Neural progenitor cell (in vitro differentiated cells): ENCODE measurements at regions not wholly inside any gene's neighbourhood (a gene's known extent, or its start where the extent isn't known, plus 50 kb on each side); places are given as distances from the start of the nearest gene placed in this dataset.

Experiments
- DNase-seq: peaks from one replicate; pipeline ENCODE4 v3.0.0-alpha.2; 2016; ENCODE audit warnings: low spot score
- H2AFZ ChIP-seq: fragments of 200-600 bp; sonication (generic); replicated peaks from 2 replicates; pipeline ENCODE4 v1.6.1; 2016; ENCODE audit warnings: antibody characterized with exemption
- H3F3A ChIP-seq: fragments of 200-600 bp; sonication (generic); 2 replicates; pipeline ENCODE4 v1.6.1; 2016; ENCODE audit warnings: antibody characterized with exemption, low read depth
- H3K27ac ChIP-seq: fragments of 200-600 bp; sonication (generic); 2 replicates; pipeline ENCODE4 v1.5.1; 2016; ENCODE audit warnings: mild to moderate bottlenecking
- H3K27me3 ChIP-seq: fragments of 200-600 bp; sonication (generic); 2 replicates; pipeline ENCODE4 v1.6.1; 2016; ENCODE audit warnings: mild to moderate bottlenecking, moderate library complexity
- H3K36me3 ChIP-seq: fragments of 200-600 bp; sonication (generic); 2 replicates; pipeline ENCODE4 v1.5.1; 2016
- H3K4me1 ChIP-seq: fragments of 200-600 bp; sonication (generic); 2 replicates; pipeline ENCODE4 v1.6.1; 2016; ENCODE audit warnings: mixed run types
- H3K4me2 ChIP-seq: fragments of 200-600 bp; sonication (generic); 2 replicates; pipeline ENCODE4 v1.6.1; 2016
- H3K4me3 ChIP-seq: fragments of 200-600 bp; sonication (generic); 2 replicates; pipeline ENCODE4 v1.5.1; 2016
- H3K79me2 ChIP-seq: fragments of 200-600 bp; sonication (generic); 2 replicates; pipeline ENCODE4 v1.6.1; 2016; ENCODE audit warnings: low read depth
- H3K9ac ChIP-seq: fragments of 200-600 bp; sonication (generic); 2 replicates; pipeline ENCODE4 v1.6.1; 2016
- H3K9me3 ChIP-seq: fragments of 200-600 bp; sonication (generic); 2 replicates; pipeline ENCODE4 v1.5.1; 2016; ENCODE audit warnings: low read depth
- H4K20me1 ChIP-seq: fragments of 200-600 bp; sonication (generic); 2 replicates; pipeline ENCODE4 v1.6.1; 2016; ENCODE audit warnings: low read depth
- H3K27ac Mint-ChIP-seq: 3 replicates; pipeline ENCODE4 v1.8.0; 2021; ENCODE audit warnings: mixed read lengths
- H3K27me3 Mint-ChIP-seq: 2 replicates; pipeline ENCODE4 v1.8.0; 2022; ENCODE audit warnings: low read depth, mild to moderate bottlenecking, inconsistent platforms, moderate library complexity, mixed read lengths; ENCODE audit not compliant: insufficient read depth
- H3K36me3 Mint-ChIP-seq: 3 replicates; pipeline ENCODE4 v1.8.0; 2021; ENCODE audit warnings: mixed read lengths
- H3K4me1 Mint-ChIP-seq: 3 replicates; pipeline ENCODE4 v1.8.0; 2021; ENCODE audit warnings: mixed read lengths
- H3K4me3 Mint-ChIP-seq: 3 replicates; pipeline ENCODE4 v1.8.0; 2021; ENCODE audit warnings: mild to moderate bottlenecking, moderate library complexity, mixed read lengths
- H3K9me3 Mint-ChIP-seq: 3 replicates; pipeline ENCODE4 v1.8.0; 2020; ENCODE audit warnings: mixed read lengths
- EZH2 ChIP-seq: fragments of 200-600 bp; sonication (generic); IDR thresholded peaks from 2 replicates; pipeline ENCODE4 v1.6.1; 2017; ENCODE audit warnings: antibody characterized with exemption, mild to moderate bottlenecking, moderate library complexity
- EZH2phosphoT487 ChIP-seq: fragments of 200-600 bp; sonication (generic); IDR thresholded peaks from 2 replicates; pipeline ENCODE4 v1.6.1; 2017; ENCODE audit warnings: antibody characterized with exemption
- TF ChIP-seq, protein P1 (sequence below): fragments of 200-600 bp; sonication (generic); IDR thresholded peaks from 2 replicates; pipeline ENCODE4 v1.5.1; 2017; ENCODE audit warnings: antibody characterized with exemption, mild to moderate bottlenecking

DNA sequence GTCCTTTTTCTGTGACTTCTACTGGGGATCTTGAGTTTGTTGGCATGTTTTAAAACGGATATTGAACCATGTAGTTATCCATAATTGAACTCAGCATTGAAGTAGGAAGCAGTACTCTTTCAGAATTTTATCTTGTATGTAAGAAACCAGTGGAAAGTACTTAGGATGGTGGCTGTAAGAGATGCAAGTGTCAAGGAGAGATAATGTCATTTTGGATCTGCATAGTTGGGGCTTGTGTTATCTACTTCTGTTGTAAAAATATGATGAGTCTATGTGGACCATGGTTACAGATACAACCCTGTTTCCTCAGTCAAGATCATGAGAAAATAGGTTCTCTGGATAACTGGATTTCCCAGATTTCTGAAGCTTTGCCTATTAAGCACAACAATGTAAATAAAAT lies 113.7 kb downstream of the NAB1 start:
- Mint-ChIP-seq H3K4me3 (no peak overlapping the region), H3K27ac (no peak overlapping the region), H3K4me1 (no peaks in the 10 kb centered on the region), H3K9me3 (peaks cover 5% of the 10 kb centered on the region), H3K27me3 (no peaks in the 10 kb centered on the region), H3K36me3 (peaks cover 6% of the 10 kb centered on the region)
- no peaks in the 10 kb centered on the region for H4K20me1 ChIP-seq
- no peak overlapping the region for H3K27ac ChIP-seq
- no peaks in the 10 kb centered on the region for H3K9me3 ChIP-seq
- no peaks in the 10 kb centered on the region for H3K4me1 ChIP-seq
- no peaks in the 10 kb centered on the region for H3F3A ChIP-seq
- H3K4me2 ChIP-seq = no peak overlapping the region
- no peak overlapping the region for H3K4me3 ChIP-seq
- no peak overlapping the region for H2AFZ ChIP-seq
- TF ChIP-seq EZH2phosphoT487 (no peak), EZH2 (no peak)
- TF ChIP-seq, protein P1, sequence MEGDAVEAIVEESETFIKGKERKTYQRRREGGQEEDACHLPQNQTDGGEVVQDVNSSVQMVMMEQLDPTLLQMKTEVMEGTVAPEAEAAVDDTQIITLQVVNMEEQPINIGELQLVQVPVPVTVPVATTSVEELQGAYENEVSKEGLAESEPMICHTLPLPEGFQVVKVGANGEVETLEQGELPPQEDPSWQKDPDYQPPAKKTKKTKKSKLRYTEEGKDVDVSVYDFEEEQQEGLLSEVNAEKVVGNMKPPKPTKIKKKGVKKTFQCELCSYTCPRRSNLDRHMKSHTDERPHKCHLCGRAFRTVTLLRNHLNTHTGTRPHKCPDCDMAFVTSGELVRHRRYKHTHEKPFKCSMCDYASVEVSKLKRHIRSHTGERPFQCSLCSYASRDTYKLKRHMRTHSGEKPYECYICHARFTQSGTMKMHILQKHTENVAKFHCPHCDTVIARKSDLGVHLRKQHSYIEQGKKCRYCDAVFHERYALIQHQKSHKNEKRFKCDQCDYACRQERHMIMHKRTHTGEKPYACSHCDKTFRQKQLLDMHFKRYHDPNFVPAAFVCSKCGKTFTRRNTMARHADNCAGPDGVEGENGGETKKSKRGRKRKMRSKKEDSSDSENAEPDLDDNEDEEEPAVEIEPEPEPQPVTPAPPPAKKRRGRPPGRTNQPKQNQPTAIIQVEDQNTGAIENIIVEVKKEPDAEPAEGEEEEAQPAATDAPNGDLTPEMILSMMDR = no peak
- H3K36me3 ChIP-seq = no peaks in the 10 kb centered on the region
- no peaks in the 10 kb centered on the region for H3K79me2 ChIP-seq
- no peak for DNase-seq
- no peaks in the 10 kb centered on the region for H3K27me3 ChIP-seq
- no peak overlapping the region for H3K9ac ChIP-seq

DNA sequence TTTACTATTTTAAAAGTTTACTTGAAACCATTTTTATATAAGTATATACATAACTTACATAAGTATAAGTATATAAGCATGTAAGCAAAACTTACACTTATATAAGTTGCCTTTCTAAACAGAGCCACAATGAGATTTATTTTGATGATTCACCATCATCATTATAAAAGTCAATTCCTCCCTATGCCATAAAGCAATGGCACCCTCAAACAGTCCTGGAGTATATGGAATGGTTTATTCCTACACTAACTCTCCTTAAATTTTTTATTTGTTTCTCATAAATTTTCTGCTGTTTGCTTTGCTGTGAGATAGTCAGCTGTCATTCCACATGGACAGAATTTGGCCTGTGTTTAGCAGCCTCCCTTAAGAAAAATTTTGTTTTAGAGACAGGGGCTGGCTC lies 114.2 kb downstream of the NAB1 start:
- TF ChIP-seq EZH2 = no peak
- TF ChIP-seq EZH2phosphoT487 = no peak
- TF ChIP-seq, protein P1 = no peak
- no peaks in the 10 kb centered on the region for H3K27me3 Mint-ChIP-seq
- no peaks in the 10 kb centered on the region for H3K4me1 Mint-ChIP-seq
- H3K9ac ChIP-seq = no peak overlapping the region
- no peak overlapping the region for H3K27ac Mint-ChIP-seq
- H3K9me3 ChIP-seq = no peaks in the 10 kb centered on the region
- peaks cover 5% of the 10 kb centered on the region for H3K9me3 Mint-ChIP-seq
- H3K27ac ChIP-seq = no peak overlapping the region
- no peaks in the 10 kb centered on the region for H4K20me1 ChIP-seq
- no peak overlapping the region for H2AFZ ChIP-seq
- H3K4me2 ChIP-seq = no peak overlapping the region
- no peaks in the 10 kb centered on the region for H3K4me1 ChIP-seq
- H3K36me3 Mint-ChIP-seq = peaks cover 6% of the 10 kb centered on the region
- H3F3A ChIP-seq = no peaks in the 10 kb centered on the region
- DNase-seq = no peak
- H3K4me3 ChIP-seq = no peak overlapping the region
- H3K79me2 ChIP-seq = no peaks in the 10 kb centered on the region
- H3K36me3 ChIP-seq = no peaks in the 10 kb centered on the region
- H3K4me3 Mint-ChIP-seq = no peak overlapping the region
- H3K27me3 ChIP-seq = no peaks in the 10 kb centered on the region

DNA sequence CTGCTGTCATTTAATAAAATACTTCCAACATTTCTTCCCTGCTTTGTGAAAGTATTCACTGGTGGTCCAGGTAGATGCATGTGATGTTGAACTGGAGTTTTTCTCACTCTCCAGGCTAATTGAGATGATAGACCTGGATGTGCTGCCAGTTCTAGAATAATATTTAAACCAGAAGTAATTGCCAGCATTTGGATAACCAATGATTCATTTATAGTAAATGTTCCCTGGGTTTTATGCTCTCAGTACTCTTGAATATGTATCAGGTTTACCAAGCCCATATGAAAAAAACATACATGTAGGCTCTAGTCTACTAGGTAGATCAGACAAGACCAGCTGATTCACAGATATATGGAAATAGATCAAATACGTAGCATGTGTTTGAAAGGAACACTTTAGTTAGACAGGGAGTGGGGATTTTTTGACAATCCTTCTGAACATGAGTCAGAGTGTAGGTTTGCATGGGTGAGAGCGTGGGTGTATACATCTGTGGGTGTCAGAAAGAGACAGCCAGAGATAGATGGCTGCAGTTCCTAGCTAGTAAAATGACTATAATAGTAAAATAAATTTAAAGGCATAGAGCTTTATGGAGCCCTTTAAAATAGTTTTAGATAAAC lies 115.1 kb downstream of the NAB1 start:
- Histone ChIP-seq H3K27me3 (no peaks in the 10 kb centered on the region), H3K9me3 (no peaks in the 10 kb centered on the region), H3K4me1 (no peaks in the 10 kb centered on the region), H4K20me1 (no peaks in the 10 kb centered on the region), H3K4me2 (no peak overlapping the region), H3K36me3 (no peaks in the 10 kb centered on the region), H3K9ac (no peak overlapping the region), H2AFZ (no peak overlapping the region), H3K4me3 (no peak overlapping the region), H3F3A (no peaks in the 10 kb centered on the region), H3K27ac (no peak overlapping the region), H3K79me2 (no peaks in the 10 kb centered on the region)
- DNase-seq = no peak
- Mint-ChIP-seq H3K9me3 (peaks cover 5% of the 10 kb centered on the region), H3K36me3 (peaks cover 6% of the 10 kb centered on the region), H3K27me3 (no peaks in the 10 kb centered on the region), H3K4me1 (no peaks in the 10 kb centered on the region), H3K27ac (no peak overlapping the region), H3K4me3 (no peak overlapping the region)
- TF ChIP-seq EZH2phosphoT487 = no peak
- TF ChIP-seq EZH2 = no peak
- TF ChIP-seq, protein P1 = no peak
